HepG2 (cell line): ENCODE measurements at regions not wholly inside any gene's neighbourhood (a gene's known extent, or its start where the extent isn't known, plus 50 kb on each side); places are given as distances from the start of the nearest gene placed in this dataset.

Experiments
- ATAC-seq: fragments of 200-7000 bp; cut with Tn5 transposase; 3 replicates; pipeline ENCODE4 v1.9.1; 2020; ENCODE audit warnings: mild to moderate bottlenecking, moderate library complexity
- BruUV-seq: library from RNA; stranded (reverse); fragments of 400-500 nt; replicated peaks from 2 replicates; lab custom pipeline; 2021; lab: Mats Ljungman, UMichigan
- CTCF ChIA-PET: fragments of 300-600 bp; formaldehyde crosslinking; extraction: SDS; loops from one replicate; lab custom pipeline; 2021; ENCODE audit warnings: low total read pairs, inconsistent platforms, low intra/inter-chr PET ratio; lab: Yijun Ruan, JAX
- POLR2A ChIA-PET: fragments of 350-600 bp; sonication (Branson Sonifier 250); formaldehyde crosslinking; loops from one replicate; lab custom pipeline; 2020; ENCODE audit warnings: antibody characterized with exemption, inconsistent platforms; lab: Yijun Ruan, JAX
- DNase-seq: peaks from one replicate; pipeline ENCODE4 v3.0.0-alpha.2; 2015; ENCODE audit warnings: low spot score
- FAIRE-seq: peaks from 3 replicates; lab custom pipeline; 2011; peaks lifted over from hg19 to GRCh38; lab: Jason Lieb, UNC
- H2AFZ ChIP-seq: one replicate; pipeline ENCODE4 v1.6.1; 2011; ENCODE audit warnings: low read length, inconsistent platforms
- H3K27ac ChIP-seq: fragments of 300-600 bp; 3 replicates; pipeline ENCODE4 v1.8.0; 2011; ENCODE audit warnings: mixed run types, mild to moderate bottlenecking, mixed read lengths, low read length, inconsistent platforms; ENCODE audit not compliant: insufficient read depth; ENCODE audit errors: extremely low read length
- H3K27me3 ChIP-seq, 2 experiments: fragments of 200-600 bp in 1 of 2; 2 replicates in 1 of 2; 3 replicates in 1 of 2; pipeline versions ENCODE4 v1.6.0 to v1.8.0; 2011; ENCODE audit warnings: low read length in 2 of 2, mild to moderate bottlenecking in 2 of 2, moderate library complexity in 2 of 2, inconsistent platforms in 1 of 2; ENCODE audit not compliant: insufficient read depth in 2 of 2, control insufficient read depth in 1 of 2
- H3K36me3 ChIP-seq, 2 experiments: fragments of 200-600 bp in 1 of 2; replicated peaks in 1 of 2; 2 replicates in 1 of 2; 3 replicates in 1 of 2; pipeline versions ENCODE4 v1.5.1 to v1.8.0; 2011; ENCODE audit warnings: low read length in 2 of 2, inconsistent platforms in 1 of 2; ENCODE audit not compliant: insufficient read depth in 2 of 2, control insufficient read depth in 1 of 2
- H3K4me1 ChIP-seq: 2 replicates; pipeline ENCODE4 v1.5.1; 2012; ENCODE audit warnings: low read length, inconsistent platforms; ENCODE audit not compliant: insufficient read depth
- H3K4me2 ChIP-seq: 2 replicates; pipeline ENCODE4 v1.6.0; 2011; ENCODE audit warnings: low read depth, low read length, inconsistent platforms
- H3K4me3 ChIP-seq, 3 experiments: fragments of 200-600 bp in 1 of 3; sonication (generic), shearing (Covaris generic) in 1 of 3; replicated peaks in 1 of 3; 2 replicates each; pipeline ENCODE4 v1.5.1; 2011 to 2016; ENCODE audit warnings: low read length in 3 of 3, inconsistent platforms in 2 of 3, low read depth in 2 of 3, mild to moderate bottlenecking in 2 of 3, control low read depth in 1 of 3, mixed read lengths in 1 of 3; ENCODE audit not compliant: insufficient read depth in 1 of 3
- H3K79me2 ChIP-seq: one replicate; pipeline ENCODE4 v1.6.1; 2011; ENCODE audit warnings: low read length, inconsistent platforms; ENCODE audit not compliant: insufficient read depth
- H3K9ac ChIP-seq: 2 replicates; pipeline ENCODE4 v1.6.0; 2011; ENCODE audit warnings: mild to moderate bottlenecking, low read depth, low read length, inconsistent platforms; ENCODE audit not compliant: insufficient read depth
- H3K9me3 ChIP-seq: 2 replicates; pipeline ENCODE4 v1.5.1; 2012; ENCODE audit warnings: mild to moderate bottlenecking, low read length
- H4K20me1 ChIP-seq: 2 replicates; pipeline ENCODE4 v1.6.0; 2011; ENCODE audit warnings: inconsistent platforms, mild to moderate bottlenecking, low read length, moderate library complexity; ENCODE audit not compliant: insufficient read depth
- ARID4A ChIP-seq: sonication (generic); formaldehyde crosslinking; IDR thresholded peaks from 2 replicates; pipeline ENCODE4 v1.5.0; 2020; ENCODE audit warnings: mild to moderate bottlenecking, missing genetic modification reagents, borderline replicate concordance
- ATM ChIP-seq: fragments of 450-650 bp; IDR thresholded peaks from 2 replicates; pipeline ENCODE4 v1.7.1; 2017; ENCODE audit warnings: mild to moderate bottlenecking, borderline replicate concordance
- BORCS8-MEF2B ChIP-seq: sonication (generic); formaldehyde crosslinking; IDR thresholded peaks from 2 replicates; pipeline ENCODE4 v1.8.0; 2022; ENCODE audit warnings: mild to moderate bottlenecking, missing genetic modification reagents
- CHD2 ChIP-seq: IDR thresholded peaks from 2 replicates; pipeline ENCODE4 v1.6.1; 2011; ENCODE audit warnings: low read depth, low read length, improper control_type of control experiment
- HNRNPK ChIP-seq: fragments of 200-400 bp; formaldehyde crosslinking; IDR thresholded peaks from 2 replicates; pipeline ENCODE4 v1.6.1; 2018; ENCODE audit warnings: low read length, low read depth, moderate library complexity, mild to moderate bottlenecking; ENCODE audit not compliant: poor library complexity, severe bottlenecking
- HNRNPL ChIP-seq: fragments of 200-400 bp; formaldehyde crosslinking; IDR thresholded peaks from 2 replicates; pipeline ENCODE4 v1.6.1; 2017; ENCODE audit warnings: mild to moderate bottlenecking, low read depth, low read length
- MBNL3 ChIP-seq: fragments of 250-450 bp; sonication (Bioruptor Pico); conservative IDR thresholded peaks from 2 replicates; pipeline ENCODE4 v1.8.0; 2022; ENCODE audit warnings: mild to moderate bottlenecking, inconsistent platforms
- NAIF1 ChIP-seq: sonication (generic); formaldehyde crosslinking; IDR thresholded peaks from 2 replicates; pipeline ENCODE4 v1.5.0; 2020; ENCODE audit warnings: mild to moderate bottlenecking, missing genetic modification reagents, borderline replicate concordance
- SOX6 ChIP-seq, 2 experiments: fragments of 450-650 bp in 1 of 2; sonication (generic) in 1 of 2; formaldehyde crosslinking in 1 of 2; IDR thresholded peaks; 2 replicates each; pipeline versions ENCODE4 v1.4.0 to v1.6.1; 2017 to 2020; ENCODE audit warnings: antibody characterized with exemption in 1 of 2, mild to moderate bottlenecking in 1 of 2, missing genetic modification reagents in 1 of 2
- SRY ChIP-seq: sonication (generic); formaldehyde crosslinking; IDR thresholded peaks from 2 replicates; pipeline ENCODE4 v1.8.0; 2022; ENCODE audit warnings: mild to moderate bottlenecking, missing genetic modification reagents
- ZBTB4 ChIP-seq: sonication (generic); formaldehyde crosslinking; IDR thresholded peaks from 2 replicates; pipeline ENCODE4 v1.4.0; 2020; ENCODE audit warnings: missing genetic modification reagents, mild to moderate bottlenecking, borderline replicate concordance
- ZNF136 ChIP-seq: sonication (generic); formaldehyde crosslinking; IDR thresholded peaks from 2 replicates; pipeline ENCODE4 v1.8.1; 2022; ENCODE audit warnings: low read depth, mild to moderate bottlenecking, moderate library complexity, missing genetic modification reagents
- ZNF576 ChIP-seq: sonication (generic); formaldehyde crosslinking; IDR thresholded peaks from 2 replicates; pipeline ENCODE4 v1.4.0; 2020; ENCODE audit warnings: mild to moderate bottlenecking, missing genetic modification reagents
- ZSCAN9 ChIP-seq: IDR thresholded peaks from 2 replicates; pipeline ENCODE4 v1.6.1; 2016; ENCODE audit warnings: borderline replicate concordance
- WGBS: methylation state at CpG from one replicate; pipeline ENCODE4 v1.1.6; 2017; ENCODE audit warnings: low lambda C conversion rate; 5-methylcytosine and 5-hydroxymethylcytosine counted together
- in situ Hi-C: cut with HindIII; loops from 2 replicates; pipeline ENCODE4 v1.10.0; 2017; ENCODE audit warnings: low pct_unique_long_range_greater_than_20kb; ENCODE audit not compliant: extremely low pct_ligation_motif_present
- intact Hi-C: fragments of 100-400 bp; cut with micrococcal nuclease; formaldehyde crosslinking; loops from one replicate; pipeline ENCODE4 v1.10.0; 2022; ENCODE audit not compliant: unreplicated experiment

GRCh38 chr20:24236963-24237362 is 232.5 kb upstream of the SYNDIG1 start (continued):
- no peak for TF ChIP-seq ARID4A (CRISPR knock-in tag)
- no peak for TF ChIP-seq MBNL3 (CRISPR knock-in tag)
- TF ChIP-seq BORCS8-MEF2B (CRISPR knock-in tag): no peak

DNA sequence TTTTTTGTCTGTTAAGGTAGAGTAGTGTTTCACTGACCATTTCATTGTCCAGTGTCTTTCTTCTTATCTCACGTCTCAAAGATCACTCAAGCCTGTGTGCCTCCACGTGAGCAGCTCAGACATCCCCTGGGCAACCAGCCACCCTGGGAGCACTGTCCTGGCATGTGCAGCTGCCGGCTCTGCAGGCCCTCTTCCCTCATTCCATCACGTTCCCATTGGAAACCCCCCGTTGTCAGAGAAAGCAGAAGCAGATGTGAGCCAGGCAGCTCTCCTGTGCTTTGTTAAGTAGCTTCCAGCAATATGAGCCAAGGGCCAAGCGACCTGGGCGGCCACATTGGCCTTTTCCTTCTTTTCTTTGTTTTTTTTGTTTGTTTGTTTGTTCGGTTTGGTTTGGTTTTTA is 233.2 kb upstream of the SYNDIG1 start:
- no peaks in the 10 kb centered on the region for H3K79me2 ChIP-seq
- H3K4me1 ChIP-seq: no peaks in the 10 kb centered on the region
- FAIRE-seq: no peak
- no peak overlapping the region for H3K4me2 ChIP-seq
- H3K27me3 ChIP-seq: 0 out of 5 replicates have a peak, but pooled peaks cover 0 to 4% of the 10 kb centered on the region in 2 experiments
- no peaks in the 10 kb centered on the region for H4K20me1 ChIP-seq
- in situ Hi-C loops (no loop called here), intact Hi-C loops (no loop called here)
- H3K9me3 ChIP-seq: no peaks in the 10 kb centered on the region
- H3K36me3 ChIP-seq: no peaks in the 10 kb centered on the region
- no peak overlapping the region for H3K4me3 ChIP-seq
- DNase-seq: no peak
- no TSS peak for BruUV-seq
- ChIA-PET CTCF (no interaction called here), POLR2A (no interaction called here)
- 12% methylated on average over 8 of the region's 8 CpGs for WGBS
- H3K9ac ChIP-seq: no peak overlapping the region
- H3K27ac ChIP-seq: no peak overlapping the region
- ATAC-seq: no peak
- H2AFZ ChIP-seq: no peak overlapping the region
- TF ChIP-seq ZSCAN9 (CRISPR knock-in tag) (no peak), HNRNPK (no peak), ZNF136 (no peak), SRY (CRISPR knock-in tag) (no peak), HNRNPL (no peak), NAIF1 (CRISPR knock-in tag) (no peak), ZBTB4 (CRISPR knock-in tag) (no peak), CHD2 (no peak), SOX6 (IDR thresholded peaks at IDR 0.05) (no peak), SOX6 (CRISPR knock-in tag; IDR thresholded peaks at IDR 0.05) (no peak), ATM (no peak), ZNF576 (CRISPR knock-in tag) (no peak)
